KBM-7 (cell line): ENCODE measurements at regions not wholly inside any gene's neighbourhood (a gene's known extent, or its start where the extent isn't known, plus 50 kb on each side); places are given as distances from the start of the nearest gene placed in this dataset.

Experiments used
- DNase-seq: peaks from one replicate; pipeline ENCODE4 v3.0.0-alpha.2; 2015
- in situ Hi-C: fragments of 300-500 bp; cut with MboI; formaldehyde crosslinking; loops from 2 replicates; pipeline ENCODE4 v1.14.3; 2020; ENCODE audit warnings: low sequenced_read_pairs, low pct_unique_long_range_greater_than_20kb, mixed read lengths

- DNase-seq: no peak
- in situ Hi-C loops: no loop called here
These were observed 60.6 kb upstream of the PRDM11 start for GRCh38 chr11:45085646-45086501.

- in situ Hi-C loops: no loop called here
- DNase-seq: no peak
These were observed 59.9 kb upstream of the PRDM11 start for GRCh38 chr11:45086526-45086925.

GRCh38 chr11:45087086-45087899 is 59.1 kb upstream of the PRDM11 start:
- in situ Hi-C loops: no loop called here
- no peak for DNase-seq

GRCh38 chr11:45087900-45088160 is 58.6 kb upstream of the PRDM11 start:
- in situ Hi-C loops: no loop called here
- DNase-seq: no peak

- no peak for DNase-seq
- in situ Hi-C loops: no loop called here
These were observed 57.2 kb upstream of the PRDM11 start for GRCh38 chr11:45089251-45089650.

GRCh38 chr11:45089676-45090499 is 56.6 kb upstream of the PRDM11 start:
- in situ Hi-C loops: no loop called here
- DNase-seq: peak; percentile 44

- in situ Hi-C loops: no loop called here
- DNase-seq: no peak
These were observed 55.8 kb upstream of the PRDM11 start for GRCh38 chr11:45090607-45091006.

GRCh38 chr11:45091563-45092403 is 54.7 kb upstream of the PRDM11 start:
- in situ Hi-C loops: no loop called here
- no peak for DNase-seq

- in situ Hi-C loops: no loop called here
- DNase-seq: no peak
These were observed 54.0 kb upstream of the PRDM11 start for GRCh38 chr11:45092404-45092785.

- in situ Hi-C loops: no loop called here
- peak; percentile 74 for DNase-seq
These were observed 53.3 kb upstream of the PRDM11 start for GRCh38 chr11:45092901-45093760.

- in situ Hi-C loops: no loop called here
- DNase-seq: no peak
These were observed 52.5 kb upstream of the PRDM11 start for GRCh38 chr11:45093761-45094455.

GRCh38 chr11:45094958-45095690 is 51.3 kb upstream of the PRDM11 start:
- DNase-seq: no peak
- in situ Hi-C loops: no loop called here

GRCh38 chr11:45095691-45096010 is 50.8 kb upstream of the PRDM11 start:
- no peak for DNase-seq
- in situ Hi-C loops: no loop called here

GRCh38 chr11:45096636-45097035 is 49.8 kb upstream of the PRDM11 start:
- no peak for DNase-seq
- in situ Hi-C loops: no loop called here
